Jurkat, Clone E6-1 (cell line): ENCODE measurements at regions not wholly inside any gene's neighbourhood (a gene's known extent, or its start where the extent isn't known, plus 50 kb on each side); places are given as distances from the start of the nearest gene placed in this dataset.

Experiments
- DNase-seq: peaks from one replicate; pipeline ENCODE4 v3.0.0-alpha.2; 2011; ENCODE audit warnings: low read depth, low spot score
- H3K4me3 ChIP-seq: 2 replicates; pipeline ENCODE4 v1.5.1; 2011; ENCODE audit warnings: mild to moderate bottlenecking, low read length, control low read depth, moderate library complexity

GRCh38 chr6:45718131-45718530 is 297.5 kb downstream of the CLIC5 start:
- DNase-seq, result no peak
- no peak overlapping the region for H3K4me3 ChIP-seq

- no peak for DNase-seq
- no peak overlapping the region for H3K4me3 ChIP-seq
Measured at GRCh38 chr6:45717715-45718114, 297.9 kb downstream of the CLIC5 start.

- DNase-seq, result no peak
- no peak overlapping the region for H3K4me3 ChIP-seq
Measured at GRCh38 chr6:45717027-45717426, 298.6 kb downstream of the CLIC5 start.

GRCh38 chr6:45715508-45715803 is 300.2 kb downstream of the CLIC5 start:
- no peak overlapping the region for H3K4me3 ChIP-seq
- no peak for DNase-seq

- no peak overlapping the region for H3K4me3 ChIP-seq
- peak; percentile 82 for DNase-seq
Measured at GRCh38 chr6:45714741-45715507, 300.7 kb downstream of the CLIC5 start.

GRCh38 chr6:45714006-45714730 is 301.5 kb downstream of the CLIC5 start:
- DNase-seq, result no peak
- no peak overlapping the region for H3K4me3 ChIP-seq
